ENCODE measurements at regions not wholly inside any gene's neighbourhood (a gene's known extent, or its start where the extent isn't known, plus 50 kb on each side); places are given as distances from the start of the nearest gene placed in this dataset.

GRCh38 chr2:195026261-195026660 lies 630.8 kb upstream of the SLC39A10 start:
- TF ChIP-seq CTCF (IDR thresholded peaks at IDR 0.05) (no peak), ZFX (IDR thresholded peaks at IDR 0.05; ENCODE audit: borderline replicate concordance) (no peak)

Data from 22Rv1 (cell line).